ENCODE measurements at regions not wholly inside any gene's neighbourhood (a gene's known extent, or its start where the extent isn't known, plus 50 kb on each side); places are given as distances from the start of the nearest gene placed in this dataset.

- Histone ChIP-seq H4K91ac (ENCODE audit: insufficient read depth, low read depth, low read length) (no peak overlapping the region), H3K23ac (ENCODE audit: low read depth, low read length) (no peak overlapping the region), H2AFZ (replicated peaks; ENCODE audit: low read length, poor library complexity) (peak overlapping the region; percentile 14), H2BK5ac (ENCODE audit: low read depth, low read length, poor library complexity, severe bottlenecking) (no peak overlapping the region), H3K4me2 (ENCODE audit: low read depth, low read length) (no peak overlapping the region), H3K4me3 (ENCODE audit: insufficient read depth, low read depth, low read length) (no peak overlapping the region), H2AK9ac (replicated peaks; ENCODE audit: low read depth, low read length, poor library complexity) (peak overlapping the region; percentile 21), H3K27ac (ENCODE audit: insufficient read depth, low read length) (no peak overlapping the region), H3K4me1 (ENCODE audit: control insufficient read depth, insufficient read depth, low read length) (peaks cover 2% of the 10 kb centered on the region; the same call in 1 of the 2 replicates), H3K36me3 (ENCODE audit: control insufficient read depth, insufficient read depth, low read length) (no peaks in the 10 kb centered on the region), H3K27me3 (ENCODE audit: control insufficient read depth, insufficient read depth, low read length) (peaks cover 36% of the 10 kb centered on the region; the same call in 1 of the 2 replicates), H3K9me1 (ENCODE audit: insufficient read depth, low read length) (no peaks in the 10 kb centered on the region), H4K8ac (ENCODE audit: low read depth in 2 of 2, low read length in 2 of 2) (no peak overlapping the region), H3K79me1 (ENCODE audit: low read depth in 1 of 2, low read length in 2 of 2) (no peaks in the 10 kb centered on the region), H4K5ac (ENCODE audit: low read depth, low read length) (no peak overlapping the region), H3K9me3 (ENCODE audit: control insufficient read depth, insufficient read depth, low read length) (peaks cover 5% of the 10 kb centered on the region; the same call in 1 of the 2 replicates), H2BK120ac (ENCODE audit: low read depth, low read length) (no peak overlapping the region), H2BK20ac (ENCODE audit: low read depth, low read length) (no peak overlapping the region), H3K14ac (replicated peaks; ENCODE audit: low read depth, low read length) (no peak overlapping the region), H2BK15ac (ENCODE audit: low read depth, low read length) (no peak overlapping the region), H4K20me1 (ENCODE audit: insufficient read depth, low read length) (no peaks in the 10 kb centered on the region), H2AK5ac (ENCODE audit: low read depth, low read length) (no peak overlapping the region), H3K4ac (ENCODE audit: low read depth, low read length) (no peak overlapping the region), H3K18ac (ENCODE audit: low read depth, low read length) (no peak overlapping the region), H3K56ac (ENCODE audit: extremely low read depth, insufficient read depth, low read length) (no peak overlapping the region), H3K9ac (ENCODE audit: low read depth, low read length) (no peak overlapping the region)
- BruUV-seq (replicated peaks): no TSS peak
- CTCF ChIA-PET: no interaction called here
- in situ Hi-C loops (cut with MboI; ENCODE audit: low sequenced_read_pairs) (no loop called here), dilution Hi-C loops (cut with HindIII; ENCODE audit: low sequenced_read_pairs, unreplicated experiment) (no loop called here), intact Hi-C loops (cut with micrococcal nuclease) (no loop called here)
- ATAC-seq (ENCODE audit: low read depth) (peak; percentile 67), DNase-seq (peak; percentile 62)
- WGBS, 2 experiments (ENCODE audit: extremely low coverage in 2 of 2, insufficient read length in 1 of 2): 18% methylated on average over 2 of the region's 11 CpGs; no CpG with 5 or more reads in 1 of the 2 experiments
- POLR2A ChIA-PET (ENCODE audit: unreplicated experiment): no interaction called here
- TF ChIP-seq, protein P1, sequence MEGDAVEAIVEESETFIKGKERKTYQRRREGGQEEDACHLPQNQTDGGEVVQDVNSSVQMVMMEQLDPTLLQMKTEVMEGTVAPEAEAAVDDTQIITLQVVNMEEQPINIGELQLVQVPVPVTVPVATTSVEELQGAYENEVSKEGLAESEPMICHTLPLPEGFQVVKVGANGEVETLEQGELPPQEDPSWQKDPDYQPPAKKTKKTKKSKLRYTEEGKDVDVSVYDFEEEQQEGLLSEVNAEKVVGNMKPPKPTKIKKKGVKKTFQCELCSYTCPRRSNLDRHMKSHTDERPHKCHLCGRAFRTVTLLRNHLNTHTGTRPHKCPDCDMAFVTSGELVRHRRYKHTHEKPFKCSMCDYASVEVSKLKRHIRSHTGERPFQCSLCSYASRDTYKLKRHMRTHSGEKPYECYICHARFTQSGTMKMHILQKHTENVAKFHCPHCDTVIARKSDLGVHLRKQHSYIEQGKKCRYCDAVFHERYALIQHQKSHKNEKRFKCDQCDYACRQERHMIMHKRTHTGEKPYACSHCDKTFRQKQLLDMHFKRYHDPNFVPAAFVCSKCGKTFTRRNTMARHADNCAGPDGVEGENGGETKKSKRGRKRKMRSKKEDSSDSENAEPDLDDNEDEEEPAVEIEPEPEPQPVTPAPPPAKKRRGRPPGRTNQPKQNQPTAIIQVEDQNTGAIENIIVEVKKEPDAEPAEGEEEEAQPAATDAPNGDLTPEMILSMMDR (conservative IDR thresholded peaks at IDR 0.05; ENCODE audit: low read depth, low read length): no peak
- TF ChIP-seq, protein P2, sequence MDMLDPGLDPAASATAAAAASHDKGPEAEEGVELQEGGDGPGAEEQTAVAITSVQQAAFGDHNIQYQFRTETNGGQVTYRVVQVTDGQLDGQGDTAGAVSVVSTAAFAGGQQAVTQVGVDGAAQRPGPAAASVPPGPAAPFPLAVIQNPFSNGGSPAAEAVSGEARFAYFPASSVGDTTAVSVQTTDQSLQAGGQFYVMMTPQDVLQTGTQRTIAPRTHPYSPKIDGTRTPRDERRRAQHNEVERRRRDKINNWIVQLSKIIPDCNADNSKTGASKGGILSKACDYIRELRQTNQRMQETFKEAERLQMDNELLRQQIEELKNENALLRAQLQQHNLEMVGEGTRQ (IDR thresholded peaks at IDR 0.05; ENCODE audit: low read depth, low read length): peak; percentile 94
- TF ChIP-seq NFE2L2 (IDR thresholded peaks at IDR 0.05; ENCODE audit: low read depth, low read length) (no peak), BHLHE40 (IDR thresholded peaks at IDR 0.05; ENCODE audit: low read depth, low read length) (peak; percentile 77), MAFK (IDR thresholded peaks at IDR 0.05; ENCODE audit: low read depth, low read length) (no peak), RFX5 (IDR thresholded peaks at IDR 0.05; ENCODE audit: low read depth, low read length) (no peak)
Observed at GRCh38 chr15:70259028-70259424, 161.3 kb upstream of the TLE3 start.
